ENCODE measurements at regions not wholly inside any gene's neighbourhood (a gene's known extent, or its start where the extent isn't known, plus 50 kb on each side); places are given as distances from the start of the nearest gene placed in this dataset.

- TF ChIP-seq HNRNPLL (IDR thresholded peaks at IDR 0.05; ENCODE audit: low read depth, low read length, poor library complexity, severe bottlenecking) = no peak
- TF ChIP-seq CEBPB (IDR thresholded peaks at IDR 0.05; ENCODE audit: borderline replicate concordance, low read depth, low read length) = peak; percentile 25; the same call in 1 of the 2 replicates
Measured at GRCh38 chr3:87148020-87148419, 79.1 kb upstream of the CHMP2B start (continued).

GRCh38 chr3:87147562-87147961 is 79.5 kb upstream of the CHMP2B start:
- DNase-seq (ENCODE audit: low spot score) (no peak), FAIRE-seq (no peak), ATAC-seq (peak; percentile 36; the same call in 2 of the 3 replicates)
- no peak overlapping the region for H3K27ac ChIP-seq (ENCODE audit: extremely low read length, insufficient read depth, low read length)
- no peak for TF ChIP-seq TOPORS (CRISPR knock-in tag; IDR thresholded peaks at IDR 0.05)
- TF ChIP-seq MAX (IDR thresholded peaks at IDR 0.05) = no peak
- no peak for TF ChIP-seq ZNF180 (CRISPR knock-in tag; IDR thresholded peaks at IDR 0.05; ENCODE audit: borderline replicate concordance, low read depth)
- TF ChIP-seq, protein P1, sequence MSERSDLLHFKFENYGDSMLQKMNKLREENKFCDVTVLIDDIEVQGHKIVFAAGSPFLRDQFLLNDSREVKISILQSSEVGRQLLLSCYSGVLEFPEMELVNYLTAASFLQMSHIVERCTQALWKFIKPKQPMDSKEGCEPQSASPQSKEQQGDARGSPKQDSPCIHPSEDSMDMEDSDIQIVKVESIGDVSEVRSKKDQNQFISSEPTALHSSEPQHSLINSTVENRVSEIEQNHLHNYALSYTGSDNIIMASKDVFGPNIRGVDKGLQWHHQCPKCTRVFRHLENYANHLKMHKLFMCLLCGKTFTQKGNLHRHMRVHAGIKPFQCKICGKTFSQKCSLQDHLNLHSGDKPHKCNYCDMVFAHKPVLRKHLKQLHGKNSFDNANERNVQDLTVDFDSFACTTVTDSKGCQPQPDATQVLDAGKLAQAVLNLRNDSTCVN (CRISPR knock-in tag; IDR thresholded peaks at IDR 0.05; ENCODE audit: borderline replicate concordance) = no peak
- TF ChIP-seq SIX4 (CRISPR knock-in tag; IDR thresholded peaks at IDR 0.05) = no peak
- no peak for TF ChIP-seq MAZ (IDR thresholded peaks at IDR 0.05; ENCODE audit: borderline replicate concordance, low read depth, low read length)
- TF ChIP-seq MAZ (CRISPR knock-in tag; IDR thresholded peaks at IDR 0.05; ENCODE audit: low read depth) = no peak
- TF ChIP-seq PRPF4 (IDR thresholded peaks at IDR 0.05; ENCODE audit: low read depth, low read length, poor library complexity, severe bottlenecking) = no peak
- H2AFZ ChIP-seq (ENCODE audit: low read length) = no peak overlapping the region
- no peaks in the 10 kb centered on the region for H3K27me3 ChIP-seq (ENCODE audit: control insufficient read depth in 1 of 2, insufficient read depth in 2 of 2, low read length in 2 of 2)
- POLR2A ChIA-PET = no interaction called here
- peaks cover 7% of the 10 kb centered on the region for H3K9me3 ChIP-seq (ENCODE audit: low read length)
- no peaks in the 10 kb centered on the region for H3K79me2 ChIP-seq (ENCODE audit: insufficient read depth, low read length)
- no peaks in the 10 kb centered on the region for H3K36me3 ChIP-seq (replicated peaks in 1 of 2; ENCODE audit: control insufficient read depth in 1 of 2, insufficient read depth in 2 of 2, low read length in 2 of 2)
- in situ Hi-C loops (cut with HindIII; ENCODE audit: extremely low pct_ligation_motif_present, low pct_unique_long_range_greater_than_20kb) = no loop called here
- CTCF ChIA-PET (ENCODE audit: low intra/inter-chr PET ratio, low total read pairs) = no interaction called here
- peak overlapping the region; percentile 71 for H3K4me2 ChIP-seq (ENCODE audit: low read depth, low read length)
- peak overlapping the region in 2 of 3 experiments; percentile 20 to 23; a peak in 2 of 6 replicates for H3K4me3 ChIP-seq (replicated peaks in 1 of 3; ENCODE audit: insufficient read depth in 1 of 3, low read depth in 2 of 3, low read length in 3 of 3)
- no peak overlapping the region for H3K9ac ChIP-seq (ENCODE audit: insufficient read depth, low read depth, low read length)
- WGBS (ENCODE audit: low lambda C conversion rate) = 8% methylated on average over 8 of the region's 8 CpGs
- BruUV-seq (replicated peaks) = no TSS peak
- H3K4me1 ChIP-seq (ENCODE audit: insufficient read depth, low read length) = peaks cover 18% of the 10 kb centered on the region
- intact Hi-C loops (cut with micrococcal nuclease; ENCODE audit: unreplicated experiment) = no loop called here
- no peaks in the 10 kb centered on the region for H4K20me1 ChIP-seq (ENCODE audit: insufficient read depth, low read length)
